Stimulated activated naive CD8-positive, alpha-beta T cell treated with anti-CD3 and anti-CD28 coated beads, Interleukin-15, Interleukin-2, amounts not matched to agents 100 U/mL and 50 U/mL, for 24 hours (primary cell): ENCODE measurements at regions not wholly inside any gene's neighbourhood (a gene's known extent, or its start where the extent isn't known, plus 50 kb on each side); places are given as distances from the start of the nearest gene placed in this dataset.
A peak's percentile ranks its signal among the peaks of the same experiment; 100 is the strongest.
"Not testable (repeated sequence)": the region's sequence is repeated elsewhere in the genome, so short reads cannot be mapped to it uniquely, and the experiment has no call there.

Source experiments
- ATAC-seq: fragments of 150-1000 bp; cut with Tn5 transposase; one replicate; pipeline ENCODE4 v1.10.0; 2021
- DNase-seq: peaks from one replicate; pipeline ENCODE4 v3.0.0; 2021

- ATAC-seq (no peak), DNase-seq (no peak)
Observed at GRCh38 chr15:98276018-98276417, 315.5 kb downstream of the ARRDC4 start.

- ATAC-seq (no peak), DNase-seq (no peak)
Observed at GRCh38 chr15:98277602-98278001, 317.1 kb downstream of the ARRDC4 start.

GRCh38 chr15:98280284-98280975 lies 319.9 kb downstream of the ARRDC4 start:
- ATAC-seq (no peak), DNase-seq (no peak)

GRCh38 chr15:98281130-98281529 lies 320.6 kb downstream of the ARRDC4 start:
- no peak for DNase-seq
- ATAC-seq, result no peak

- no peak for ATAC-seq
Observed at GRCh38 chr15:98282656-98283332, 322.3 kb downstream of the ARRDC4 start.

GRCh38 chr15:98286200-98286599 lies 325.7 kb downstream of the ARRDC4 start:
- DNase-seq (no peak), ATAC-seq (no peak)

More at GRCh38 chr15:98282656-98283332, 322.3 kb downstream of the ARRDC4 start:
- DNase-seq, result no peak

- ATAC-seq (no peak), DNase-seq (no peak)
Observed at GRCh38 chr15:98286831-98287230, 326.3 kb downstream of the ARRDC4 start.

GRCh38 chr15:98288091-98288590 lies 327.6 kb downstream of the ARRDC4 start:
- no peak for ATAC-seq
- no peak for DNase-seq

- no peak for DNase-seq
- no peak for ATAC-seq
Observed at GRCh38 chr15:98289747-98290146, 329.2 kb downstream of the ARRDC4 start.

GRCh38 chr15:98292442-98293240 lies 332.1 kb downstream of the ARRDC4 start:
- DNase-seq (peak; percentile 68), ATAC-seq (peak; percentile 68)

GRCh38 chr15:98294126-98294525 lies 333.6 kb downstream of the ARRDC4 start:
- no peak for ATAC-seq
- DNase-seq, result no peak

- DNase-seq, ATAC-seq: not testable (repeated sequence)
Observed at GRCh38 chr15:98295101-98295759, 334.7 kb downstream of the ARRDC4 start.

GRCh38 chr15:98296653-98297052 lies 336.1 kb downstream of the ARRDC4 start:
- no peak for ATAC-seq
- no peak for DNase-seq

GRCh38 chr15:98304371-98304770 lies 343.9 kb downstream of the ARRDC4 start:
- no peak for DNase-seq
- ATAC-seq, result no peak

GRCh38 chr15:98308117-98308516 lies 340.2 kb upstream of the IGF1R start:
- ATAC-seq (peak; percentile 23), DNase-seq (no peak)

- ATAC-seq, result no peak
- peak; percentile 77 for DNase-seq
Observed at GRCh38 chr15:98311566-98312188, 336.7 kb upstream of the IGF1R start.

GRCh38 chr15:98312913-98313312 lies 335.4 kb upstream of the IGF1R start:
- no peak for DNase-seq
- ATAC-seq, result no peak

GRCh38 chr15:98315971-98316370 lies 332.4 kb upstream of the IGF1R start:
- DNase-seq, result no peak
- no peak for ATAC-seq

- no peak for DNase-seq
- ATAC-seq, result no peak
Observed at GRCh38 chr15:98321896-98322295, 326.4 kb upstream of the IGF1R start.

- DNase-seq (no peak), ATAC-seq (no peak)
Observed at GRCh38 chr15:98322581-98322980, 325.8 kb upstream of the IGF1R start.

- ATAC-seq (no peak), DNase-seq (no peak)
Observed at GRCh38 chr15:98324341-98324970, 323.9 kb upstream of the IGF1R start.
